A549 (cell line): ENCODE measurements at regions not wholly inside any gene's neighbourhood (a gene's known extent, or its start where the extent isn't known, plus 50 kb on each side); places are given as distances from the start of the nearest gene placed in this dataset.

Experiments
- ATAC-seq, 2 experiments: fragments of 200-7000 bp in 1 of 2; fragments of >200 bp in 1 of 2; cut with Nextera tagmentation in 1 of 2; cut with Tn5 transposase in 1 of 2; 3 replicates each; pipeline versions ENCODE4 v1.8.0 to v1.9.1; 2018 to 2020; ENCODE audit warnings: mild to moderate bottlenecking in 1 of 2, moderate library complexity in 1 of 2
- CTCF ChIA-PET: fragments of 300-600 bp; sonication (Branson Sonifier 250); formaldehyde crosslinking; extraction: SDS; loops from one replicate; lab custom pipeline; 2021; ENCODE audit warnings: antibody characterized with exemption, inconsistent platforms; lab: Yijun Ruan, JAX
- POLR2A ChIA-PET: fragments of 350-600 bp; formaldehyde crosslinking; extraction: SDS; loops from one replicate; lab custom pipeline; 2021; ENCODE audit warnings: antibody characterized with exemption, inconsistent platforms; lab: Yijun Ruan, JAX
- DNase-seq, 2 experiments: peaks; one replicate each; pipeline versions ENCODE4 v3.0.0 to v3.0.0-alpha.2; 2011 to 2016; ENCODE audit warnings: low read depth in 1 of 2, low spot score in 1 of 2
- FAIRE-seq: peaks from 2 replicates; lab custom pipeline; 2011; peaks lifted over from hg19 to GRCh38; lab: Jason Lieb, UNC
- H3K27ac ChIP-seq, 2 experiments: fragments of >200 bp; sonication (Bioruptor Twin); formaldehyde crosslinking; 3 replicates each; pipeline ENCODE4 v1.5.1; 2016 to 2017
- H3K4me1 ChIP-seq: fragments of >200 bp; sonication (Bioruptor Twin); formaldehyde crosslinking; 3 replicates; pipeline ENCODE4 v1.6.1; 2016
- H3K4me2 ChIP-seq: fragments of >200 bp; sonication (Bioruptor Twin); formaldehyde crosslinking; 3 replicates; pipeline ENCODE4 v1.6.1; 2016
- H3K4me3 ChIP-seq: fragments of >200 bp; sonication (Bioruptor Twin); formaldehyde crosslinking; 3 replicates; pipeline ENCODE4 v1.5.1; 2016
- H3K9me3 ChIP-seq: fragments of >200 bp; sonication (Bioruptor Twin); formaldehyde crosslinking; 3 replicates; pipeline ENCODE4 v1.6.1; 2016
- CHD2 ChIP-seq: fragments of 150-350 bp; IDR thresholded peaks from 2 replicates; pipeline ENCODE4 v1.6.1; 2014; ENCODE audit warnings: low read length; ENCODE audit not compliant: partially characterized antibody
- EHF ChIP-seq: fragments of 250-450 bp; sonication (Bioruptor Pico); IDR thresholded peaks from 2 replicates; pipeline ENCODE4 v1.5.0; 2020; ENCODE audit warnings: mild to moderate bottlenecking
- EP300 ChIP-seq, 2 experiments: fragments of >200 bp; sonication (Bioruptor Twin); formaldehyde crosslinking; IDR thresholded peaks; 2 replicates in 1 of 2; 3 replicates in 1 of 2; pipeline ENCODE4 v1.6.1; 2016 to 2017
- ESRRA ChIP-seq: fragments of 150-350 bp; IDR thresholded peaks from 2 replicates; pipeline ENCODE4 v1.6.1; 2014; ENCODE audit warnings: mild to moderate bottlenecking, low read length, borderline replicate concordance
- HEYL ChIP-seq: fragments of 250-450 bp; sonication (Bioruptor Pico); IDR thresholded peaks from 2 replicates; pipeline ENCODE4 v1.8.0; 2021; ENCODE audit warnings: mild to moderate bottlenecking, moderate library complexity
- JUN ChIP-seq, 2 experiments: fragments of >200 bp; sonication (Bioruptor Twin); formaldehyde crosslinking; IDR thresholded peaks; 2 replicates in 1 of 2; 3 replicates in 1 of 2; pipeline ENCODE4 v1.6.1; 2016 to 2017
- JUNB ChIP-seq: fragments of >200 bp; sonication (Bioruptor Twin); formaldehyde crosslinking; IDR thresholded peaks from 2 replicates; pipeline ENCODE4 v1.6.1; 2016
- KDM5A ChIP-seq: fragments of 200-600 bp; sonication (generic); IDR thresholded peaks from 2 replicates; pipeline ENCODE4 v1.6.1; 2016; ENCODE audit warnings: antibody characterized with exemption, mild to moderate bottlenecking
- MAFK ChIP-seq: fragments of 450-650 bp; IDR thresholded peaks from 2 replicates; pipeline ENCODE4 v1.6.1; 2014; ENCODE audit not compliant: partially characterized antibody
- NFE2L2 ChIP-seq: fragments of 150-350 bp; conservative IDR thresholded peaks from 2 replicates; pipeline ENCODE4 v1.6.1; 2014; ENCODE audit warnings: low read length
- NPAS2 ChIP-seq: fragments of 250-450 bp; sonication (Bioruptor Pico); IDR thresholded peaks from 2 replicates; pipeline ENCODE4 v1.8.0; 2022; ENCODE audit warnings: mild to moderate bottlenecking, moderate library complexity, borderline replicate concordance
- NR3C1 ChIP-seq: fragments of >200 bp; sonication (Bioruptor Twin); formaldehyde crosslinking; IDR thresholded peaks from 3 replicates; pipeline ENCODE4 v1.6.1; 2017
- PHF8 ChIP-seq: fragments of 200-600 bp; sonication (generic); IDR thresholded peaks from 2 replicates; pipeline ENCODE4 v1.6.1; 2016; ENCODE audit warnings: low read depth, mild to moderate bottlenecking, antibody characterized with exemption, moderate library complexity, borderline replicate concordance
- POLR2AphosphoS2 ChIP-seq: conservative IDR thresholded peaks from 2 replicates; pipeline ENCODE4 v1.6.1; 2012; ENCODE audit warnings: low read length, improper control_type of control experiment, inconsistent platforms
- RCOR1 ChIP-seq: fragments of 150-350 bp; IDR thresholded peaks from 2 replicates; pipeline ENCODE4 v1.6.1; 2014; ENCODE audit warnings: antibody characterized with exemption, low read length, low read depth
- RFX5 ChIP-seq: fragments of 450-650 bp; IDR thresholded peaks from 2 replicates; pipeline ENCODE4 v1.7.1; 2014; ENCODE audit warnings: antibody characterized with exemption, mild to moderate bottlenecking, moderate library complexity
- RNF2 ChIP-seq: fragments of 200-600 bp; sonication (generic); IDR thresholded peaks from 2 replicates; pipeline ENCODE4 v1.6.1; 2016; ENCODE audit warnings: low read depth, mild to moderate bottlenecking, antibody characterized with exemption, moderate library complexity, borderline replicate concordance
- SREBF2 ChIP-seq: fragments of 450-650 bp; IDR thresholded peaks from 2 replicates; pipeline ENCODE4 v1.6.1; 2014; ENCODE audit warnings: mild to moderate bottlenecking, moderate library complexity
- ZSCAN20 ChIP-seq: fragments of 250-450 bp; sonication (Bioruptor Pico); IDR thresholded peaks from 2 replicates; pipeline ENCODE4 v1.8.0; 2022; ENCODE audit warnings: mild to moderate bottlenecking, moderate library complexity
- WGBS: methylation state at CpG from one replicate; pipeline ENCODE4 v1.1.6; 2017; ENCODE audit errors: missing lambda C conversion rate; 5-methylcytosine and 5-hydroxymethylcytosine counted together
- TF ChIP-seq, protein P1 (sequence below): fragments of >200 bp; sonication (Bioruptor Twin); formaldehyde crosslinking; IDR thresholded peaks from 3 replicates; pipeline ENCODE4 v1.5.1; 2016
- TF ChIP-seq, protein P2 (sequence below): fragments of 450-650 bp; IDR thresholded peaks from 2 replicates; pipeline ENCODE4 v1.6.1; 2014; ENCODE audit warnings: antibody characterized with exemption

DNA sequence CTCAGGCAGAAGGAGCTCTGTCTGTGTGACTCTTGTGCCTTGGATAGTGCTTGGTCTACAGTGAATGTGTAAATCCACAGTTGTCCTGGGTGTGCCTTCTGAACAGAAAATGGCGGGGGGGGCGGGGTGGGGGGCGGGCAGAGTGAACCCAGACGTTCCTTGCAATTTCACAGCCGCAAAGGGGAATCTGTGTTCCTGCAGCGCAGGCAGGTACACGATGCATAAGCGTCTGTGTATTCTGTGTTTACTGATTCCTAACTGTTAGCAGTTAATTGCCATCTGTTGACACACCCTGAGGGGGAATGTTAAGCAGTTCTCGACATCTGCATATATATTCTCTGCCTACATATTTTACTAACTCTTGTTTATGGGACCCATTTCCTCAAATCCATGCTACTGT, 123.5 kb upstream of the ZFHX3 start:
- ATAC-seq = no peak
- Histone ChIP-seq H3K4me3 (no peak overlapping the region), H3K4me2 (no peak overlapping the region)

DNA sequence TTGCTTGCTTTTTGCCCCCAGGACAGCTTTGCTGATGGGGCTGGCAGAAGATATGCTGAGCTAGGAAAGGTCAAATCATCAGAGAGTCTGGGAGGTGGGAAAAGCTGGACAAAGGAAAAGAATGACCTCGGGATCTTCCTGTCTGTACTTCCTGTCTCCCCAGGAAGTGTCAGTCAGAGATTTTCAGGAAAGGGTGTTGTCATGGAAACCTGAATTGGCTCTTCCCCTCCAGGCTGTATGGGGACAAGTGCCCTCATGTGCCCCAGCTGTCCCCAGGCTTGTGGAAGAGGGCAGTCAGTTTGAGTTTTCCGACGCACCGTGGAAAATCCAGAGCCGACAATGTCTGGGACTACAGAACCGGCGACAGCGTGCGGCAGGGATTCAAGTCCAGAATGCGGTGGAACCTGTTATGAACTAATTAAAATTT, 122.7 kb upstream of the ZFHX3 start:
- TF ChIP-seq RNF2 (no peak), NFE2L2 (no peak), ESRRA (no peak), EP300 (IDR thresholded peaks at IDR 0.05) (no peak), JUN (IDR thresholded peaks at IDR 0.05) (no peak), CHD2 (no peak), SREBF2 (no peak), MAFK (no peak), EHF (CRISPR knock-in tag) (no peak), JUNB (no peak), RCOR1 (no peak)
- TF ChIP-seq, protein P1, sequence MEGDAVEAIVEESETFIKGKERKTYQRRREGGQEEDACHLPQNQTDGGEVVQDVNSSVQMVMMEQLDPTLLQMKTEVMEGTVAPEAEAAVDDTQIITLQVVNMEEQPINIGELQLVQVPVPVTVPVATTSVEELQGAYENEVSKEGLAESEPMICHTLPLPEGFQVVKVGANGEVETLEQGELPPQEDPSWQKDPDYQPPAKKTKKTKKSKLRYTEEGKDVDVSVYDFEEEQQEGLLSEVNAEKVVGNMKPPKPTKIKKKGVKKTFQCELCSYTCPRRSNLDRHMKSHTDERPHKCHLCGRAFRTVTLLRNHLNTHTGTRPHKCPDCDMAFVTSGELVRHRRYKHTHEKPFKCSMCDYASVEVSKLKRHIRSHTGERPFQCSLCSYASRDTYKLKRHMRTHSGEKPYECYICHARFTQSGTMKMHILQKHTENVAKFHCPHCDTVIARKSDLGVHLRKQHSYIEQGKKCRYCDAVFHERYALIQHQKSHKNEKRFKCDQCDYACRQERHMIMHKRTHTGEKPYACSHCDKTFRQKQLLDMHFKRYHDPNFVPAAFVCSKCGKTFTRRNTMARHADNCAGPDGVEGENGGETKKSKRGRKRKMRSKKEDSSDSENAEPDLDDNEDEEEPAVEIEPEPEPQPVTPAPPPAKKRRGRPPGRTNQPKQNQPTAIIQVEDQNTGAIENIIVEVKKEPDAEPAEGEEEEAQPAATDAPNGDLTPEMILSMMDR = no peak
- TF ChIP-seq, protein P2, sequence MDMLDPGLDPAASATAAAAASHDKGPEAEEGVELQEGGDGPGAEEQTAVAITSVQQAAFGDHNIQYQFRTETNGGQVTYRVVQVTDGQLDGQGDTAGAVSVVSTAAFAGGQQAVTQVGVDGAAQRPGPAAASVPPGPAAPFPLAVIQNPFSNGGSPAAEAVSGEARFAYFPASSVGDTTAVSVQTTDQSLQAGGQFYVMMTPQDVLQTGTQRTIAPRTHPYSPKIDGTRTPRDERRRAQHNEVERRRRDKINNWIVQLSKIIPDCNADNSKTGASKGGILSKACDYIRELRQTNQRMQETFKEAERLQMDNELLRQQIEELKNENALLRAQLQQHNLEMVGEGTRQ = no peak
- FAIRE-seq = no peak
- Histone ChIP-seq H3K9me3 (no peaks in the 10 kb centered on the region), H3K4me3 (no peak overlapping the region), H3K4me2 (no peak overlapping the region), H3K4me1 (peaks cover 5% of the 10 kb centered on the region; the same call in 1 of the 3 replicates), H3K27ac (peak overlapping the region in 1 of 2 experiments; percentile 11; a peak in 1 of 6 replicates)
- 88% methylated on average over 10 of the region's 10 CpGs for WGBS
- DNase-seq = no peak
- POLR2A ChIA-PET = no interaction called here
- CTCF ChIA-PET = interaction anchor here (1.5 kb wide), 1 partner anchor 67 kb away, joined by 3 read pairs; no protein-coding TSS in a partner anchor
- ATAC-seq = no peak

More for the DNA sequence above, 123.5 kb upstream of the ZFHX3 start:
- no peak for FAIRE-seq
- Histone ChIP-seq H3K27ac (no peak overlapping the region), H3K4me1 (peaks cover 12% of the 10 kb centered on the region; the same call in 2 of the 3 replicates), H3K9me3 (no peaks in the 10 kb centered on the region)
- TF ChIP-seq MAFK (no peak), RFX5 (no peak), HEYL (no peak), POLR2AphosphoS2 (no peak), KDM5A (no peak), NR3C1 (no peak), SREBF2 (no peak), NPAS2 (CRISPR knock-in tag) (no peak), EHF (CRISPR knock-in tag) (no peak), PHF8 (no peak), ZSCAN20 (CRISPR knock-in tag) (no peak)
- TF ChIP-seq, protein P1 = no peak
- WGBS = 67% methylated on average over 9 of the region's 9 CpGs
- ChIA-PET CTCF (interaction anchor here (1.7 kb wide), 1 partner anchor 16 kb away, joined by 4 read pairs; no protein-coding TSS in a partner anchor), POLR2A (no interaction called here)
- DNase-seq = no peak
